Smooth muscle cell of the brain vasculature (primary cell): ENCODE measurements at regions not wholly inside any gene's neighbourhood (a gene's known extent, or its start where the extent isn't known, plus 50 kb on each side); places are given as distances from the start of the nearest gene placed in this dataset.
A peak's percentile ranks its signal among the peaks of the same experiment; 100 is the strongest.

Source experiments
- DNase-seq: peaks from one replicate; pipeline ENCODE4 v3.0.0-alpha.2; 2012; ENCODE audit warnings: low read depth, low spot score

DNA sequence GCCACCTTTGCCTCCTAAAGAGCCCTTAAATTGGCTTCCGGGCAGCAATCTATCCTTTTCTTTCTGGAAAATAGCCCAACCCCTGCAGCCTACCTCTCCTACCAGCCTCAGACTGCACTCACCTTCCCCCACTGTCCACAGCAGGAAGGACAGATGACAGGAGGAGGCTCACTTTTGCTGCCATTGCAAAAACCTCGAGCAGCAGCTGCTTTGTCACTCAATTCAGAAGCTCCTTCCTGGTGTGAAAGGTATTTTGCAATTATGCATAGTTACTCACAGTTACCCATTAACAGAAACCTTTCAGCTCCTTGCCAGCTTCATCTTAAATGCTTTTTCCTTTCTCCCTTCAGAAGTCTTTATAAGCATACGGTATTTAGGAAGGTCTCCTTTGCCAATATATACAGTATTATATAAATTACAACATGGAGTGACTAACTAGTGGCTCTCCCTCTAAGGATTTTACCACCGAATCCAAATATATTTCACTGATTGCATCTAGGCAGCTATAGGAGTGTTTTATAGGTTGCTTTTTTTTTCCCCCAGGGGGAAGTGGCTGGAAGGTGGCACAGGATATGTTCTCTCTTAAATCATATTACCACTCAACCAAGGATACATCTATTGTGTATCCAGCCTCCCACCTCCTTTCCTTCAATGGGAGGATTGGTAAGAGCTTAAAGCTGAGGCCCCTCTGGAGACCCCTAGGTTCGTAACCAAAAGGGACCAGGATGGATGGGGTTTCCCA, 142.1 kb upstream of the IPO9 start:
- DNase-seq: no peak

DNA sequence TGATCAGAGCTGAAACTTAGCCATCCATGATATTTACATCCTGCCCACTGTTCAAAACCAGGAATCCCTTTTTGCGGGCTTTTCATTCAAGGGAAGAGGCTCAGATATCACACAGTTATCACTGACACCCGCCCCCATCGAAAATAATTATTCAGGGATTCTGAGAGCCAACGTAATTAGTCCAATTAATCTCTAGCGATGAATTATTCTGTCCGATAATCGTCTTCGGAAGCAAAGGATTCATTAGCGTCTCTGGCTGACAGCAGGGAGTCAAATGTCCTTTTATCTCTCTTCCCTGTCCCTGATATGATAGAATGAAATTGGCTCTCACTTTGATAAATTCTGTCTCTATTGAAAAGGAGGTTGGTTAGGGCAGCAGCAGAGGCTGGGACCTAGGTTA, 140.4 kb upstream of the IPO9 start:
- DNase-seq: no peak

DNA sequence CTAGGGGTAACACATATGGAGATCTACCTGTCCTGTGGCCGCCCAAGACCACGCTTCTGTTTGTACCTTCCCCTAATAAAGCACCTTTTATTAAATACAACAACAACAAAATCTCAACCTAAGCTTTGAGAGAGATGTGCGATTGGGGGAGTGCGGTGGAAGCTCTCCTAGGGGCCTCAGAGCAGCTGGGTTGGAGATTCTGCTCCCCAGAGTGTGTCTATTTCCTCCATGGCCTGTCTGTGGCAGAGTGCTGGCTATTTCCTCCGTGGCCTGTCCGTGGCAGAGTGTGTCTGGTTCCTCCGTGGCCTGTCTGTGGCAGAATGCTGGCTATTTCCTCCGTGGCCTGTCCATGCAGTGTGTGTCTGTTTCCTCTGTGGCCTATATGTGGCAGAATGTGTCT, 139.3 kb upstream of the IPO9 start:
- no peak for DNase-seq

DNA sequence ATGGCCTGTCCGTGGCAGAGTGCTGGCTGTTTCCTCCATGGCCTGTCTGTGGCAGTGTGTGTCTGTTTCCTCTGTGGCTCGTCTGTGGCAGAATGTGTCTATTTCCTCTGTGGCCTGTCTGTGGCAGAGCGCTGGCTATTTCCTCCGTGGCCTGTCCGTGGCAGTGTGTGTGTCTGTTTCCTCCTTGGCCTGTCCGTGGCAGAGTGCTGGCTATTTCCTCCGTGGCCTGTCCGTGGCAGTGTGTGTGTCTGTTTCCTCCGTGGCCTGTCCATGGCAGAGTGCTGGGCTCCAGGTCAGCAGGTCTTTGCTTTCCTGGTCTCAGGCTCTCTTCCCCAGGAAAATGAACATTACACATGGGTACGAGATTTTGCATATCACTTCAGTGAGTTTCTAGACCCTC, 138.4 kb upstream of the IPO9 start:
- no peak for DNase-seq

DNA sequence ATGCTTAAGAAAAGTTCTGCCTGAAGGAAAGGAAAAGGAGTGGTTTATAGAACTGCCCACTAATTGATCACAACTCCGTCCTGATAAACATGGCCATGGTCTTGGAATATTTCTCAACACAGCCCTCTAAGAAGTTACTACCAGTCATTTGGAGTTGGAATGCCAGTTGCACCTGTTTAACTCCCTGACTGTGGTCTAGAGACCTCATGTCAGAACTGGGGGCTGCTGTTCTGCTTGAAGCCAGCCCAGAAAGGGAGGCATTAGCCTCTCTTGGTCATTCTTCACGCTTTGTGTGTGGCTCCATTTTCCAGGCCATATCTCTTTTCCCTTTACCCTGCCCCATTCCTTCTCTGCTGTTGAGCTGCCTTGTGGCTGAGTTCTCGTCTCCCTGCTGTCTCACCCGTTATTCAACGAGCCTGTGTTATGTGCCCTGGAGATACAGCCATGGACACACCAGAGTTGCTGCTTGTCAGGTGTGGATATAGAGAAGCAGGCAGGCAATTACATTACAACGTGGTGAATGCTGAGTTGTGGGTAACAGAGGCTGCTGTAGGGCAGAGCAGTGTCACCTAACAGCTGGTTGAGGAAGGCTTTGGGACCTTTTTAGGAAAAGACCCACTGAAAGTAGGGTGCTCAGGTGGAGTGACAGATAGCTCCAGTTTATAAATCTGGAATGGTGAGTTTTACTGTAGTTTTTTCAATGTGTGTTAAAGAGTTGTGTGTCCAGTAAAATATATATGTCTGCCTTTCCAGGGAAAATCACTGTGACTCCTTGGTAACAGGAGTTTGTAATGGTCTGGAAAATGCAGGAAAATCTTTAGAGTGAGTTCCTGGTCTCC, 137.0 kb upstream of the IPO9 start:
- DNase-seq: no peak

DNA sequence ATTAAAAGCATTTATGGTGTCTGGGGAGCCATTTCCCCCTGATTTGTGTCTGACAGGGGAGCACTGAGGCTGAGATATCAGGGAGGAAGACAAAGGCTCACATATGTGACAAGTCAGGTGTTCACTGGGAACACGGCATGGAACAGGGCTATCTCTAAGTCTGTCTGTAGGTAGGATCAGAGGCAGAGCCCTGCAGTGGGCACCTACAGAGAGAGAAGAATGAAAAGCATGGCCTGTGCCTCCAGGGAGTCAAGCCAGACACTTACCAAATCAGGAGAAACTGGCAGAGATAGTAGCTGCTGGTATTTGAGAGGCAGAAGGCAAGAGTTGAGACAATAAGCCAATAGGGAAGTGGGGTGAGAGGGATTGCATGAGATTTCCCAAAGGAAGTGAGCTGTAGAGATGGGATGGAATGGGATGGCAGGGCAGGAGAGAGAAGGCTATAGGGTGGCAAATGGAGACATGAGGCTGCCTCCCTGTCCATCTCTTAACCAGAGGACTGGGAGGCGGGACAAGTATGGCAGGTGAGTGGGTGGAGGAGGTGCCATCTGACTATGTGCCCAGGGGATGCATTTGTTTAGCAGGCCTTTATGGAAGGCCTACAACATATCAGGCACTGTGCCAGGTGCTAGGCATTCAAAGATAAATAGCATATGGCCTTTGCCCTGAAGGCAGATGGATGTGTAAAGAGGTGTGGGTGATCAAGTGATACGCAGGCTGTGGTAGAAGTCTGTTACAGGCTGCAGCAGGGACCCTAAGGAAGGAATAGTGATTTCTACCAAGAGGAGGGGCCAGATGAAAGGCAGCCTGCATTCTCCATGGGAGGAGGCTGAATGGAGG, 136.2 kb upstream of the IPO9 start:
- no peak for DNase-seq

DNA sequence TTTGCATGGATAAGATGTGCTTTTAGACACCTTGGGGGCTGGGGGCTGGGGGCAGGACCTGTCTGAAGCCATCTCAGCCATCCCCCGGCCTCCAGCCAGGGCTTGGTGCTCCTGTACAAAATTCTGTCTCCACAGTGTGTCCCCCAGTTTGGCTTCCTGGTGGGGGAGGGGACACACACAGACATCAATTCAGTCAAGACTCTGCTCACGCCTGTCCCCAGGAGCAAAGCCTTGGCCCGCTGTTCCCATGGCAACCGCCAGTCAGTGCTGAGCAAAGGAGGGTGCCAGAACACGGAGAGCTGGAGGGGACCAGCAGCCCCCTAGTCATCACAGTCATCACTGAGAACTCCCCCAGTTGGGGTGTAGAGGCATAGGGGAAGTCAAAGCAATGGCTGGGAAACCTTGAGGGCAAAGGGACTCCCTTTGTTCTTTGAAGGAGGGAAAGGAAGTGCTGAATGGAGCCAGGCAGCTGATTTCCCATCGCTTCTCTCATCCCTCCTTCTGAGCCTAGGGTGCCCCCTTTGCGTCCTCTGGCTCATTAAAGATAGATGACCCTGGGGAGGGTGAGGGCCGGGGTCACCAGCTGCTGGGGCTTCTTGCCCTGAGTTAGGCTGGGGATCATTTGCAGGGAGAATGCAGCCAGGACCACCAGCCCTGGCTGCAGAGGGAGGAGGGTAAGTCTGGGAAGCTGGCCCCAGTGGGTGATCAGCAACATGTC, 134.9 kb upstream of the IPO9 start:
- DNase-seq: no peak

DNA sequence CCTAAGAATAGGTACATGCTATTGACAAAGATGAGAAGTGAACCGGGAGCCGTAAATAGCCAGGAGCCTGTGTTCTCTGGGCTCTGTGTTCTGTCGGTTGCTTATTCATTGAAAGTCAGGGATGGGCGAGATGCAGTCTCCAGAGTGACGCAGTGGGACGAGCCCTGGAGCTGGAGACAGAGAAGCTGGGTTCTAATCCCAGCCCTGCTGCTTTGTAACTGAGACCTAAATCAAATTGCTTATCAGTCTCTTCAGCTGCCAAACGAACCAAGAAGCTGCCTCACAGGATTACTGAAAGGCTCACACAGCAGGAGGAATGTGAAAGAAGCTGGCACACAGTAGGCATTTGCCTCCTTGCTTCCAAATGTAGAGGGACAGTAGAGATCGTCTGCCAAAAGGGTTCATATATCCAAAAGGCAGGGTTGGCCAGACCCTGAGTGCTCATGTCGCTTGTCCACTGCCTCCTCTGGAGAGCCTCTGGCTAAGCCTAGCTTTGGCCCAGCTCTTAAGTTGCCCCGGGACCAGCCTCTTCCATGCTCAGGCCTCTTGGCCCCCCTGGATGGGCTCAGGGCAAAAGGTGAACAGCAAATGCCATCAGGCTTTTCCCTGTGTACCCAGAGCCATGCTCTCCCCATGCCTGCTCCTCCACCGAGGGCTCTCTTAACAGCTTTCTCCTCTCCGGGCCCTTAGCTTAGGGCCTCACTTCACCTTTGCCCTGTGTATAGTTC, 134.2 kb upstream of the IPO9 start:
- no peak for DNase-seq

DNA sequence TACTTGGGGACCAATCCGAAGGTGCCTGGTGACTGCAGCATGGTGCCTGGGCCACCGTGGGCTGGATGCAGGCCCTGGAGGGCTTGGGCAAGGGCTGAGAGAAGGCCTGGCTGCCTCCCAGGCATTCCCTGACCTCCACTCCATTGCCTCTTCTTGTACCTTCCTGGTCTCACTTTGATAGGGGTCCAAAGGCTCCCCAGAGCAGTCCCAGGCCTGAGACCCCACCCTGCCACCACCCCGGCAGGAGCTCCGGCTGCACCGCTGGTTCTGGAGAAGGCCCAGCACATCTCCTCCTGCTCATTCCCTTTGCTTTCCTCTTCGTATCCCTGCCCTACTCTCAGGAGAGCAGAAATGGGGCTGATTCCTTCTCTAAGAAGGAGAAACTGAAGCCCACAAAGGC, 133.3 kb upstream of the IPO9 start:
- no peak for DNase-seq

DNA sequence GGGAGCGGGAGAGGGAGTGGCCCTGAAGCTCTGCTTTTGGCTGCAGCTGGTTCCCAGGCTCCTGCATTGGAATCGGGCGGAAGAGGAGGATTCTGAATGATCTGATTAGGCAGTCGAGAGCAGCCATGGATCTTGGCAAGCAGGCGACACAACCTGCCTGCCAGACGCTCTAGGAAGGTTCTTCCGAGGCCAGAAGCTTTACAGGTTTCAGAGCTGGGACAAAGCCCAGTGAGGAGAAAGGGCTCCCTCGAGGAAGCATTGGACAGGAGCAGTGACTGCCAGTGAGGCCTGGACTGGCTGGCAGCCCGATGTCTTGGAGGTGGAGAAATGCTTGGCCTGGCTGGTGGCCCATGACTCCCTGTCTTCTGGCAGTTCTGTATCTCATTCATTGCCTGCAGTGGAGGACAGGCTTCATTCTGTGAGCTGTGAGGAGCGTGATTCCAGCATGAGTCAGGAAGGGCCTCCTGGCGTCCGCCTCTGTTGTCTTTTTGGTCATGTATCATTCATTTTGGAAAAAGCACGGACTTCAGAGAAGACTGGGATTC, 132.7 kb upstream of the IPO9 start:
- peak; percentile 80 for DNase-seq

DNA sequence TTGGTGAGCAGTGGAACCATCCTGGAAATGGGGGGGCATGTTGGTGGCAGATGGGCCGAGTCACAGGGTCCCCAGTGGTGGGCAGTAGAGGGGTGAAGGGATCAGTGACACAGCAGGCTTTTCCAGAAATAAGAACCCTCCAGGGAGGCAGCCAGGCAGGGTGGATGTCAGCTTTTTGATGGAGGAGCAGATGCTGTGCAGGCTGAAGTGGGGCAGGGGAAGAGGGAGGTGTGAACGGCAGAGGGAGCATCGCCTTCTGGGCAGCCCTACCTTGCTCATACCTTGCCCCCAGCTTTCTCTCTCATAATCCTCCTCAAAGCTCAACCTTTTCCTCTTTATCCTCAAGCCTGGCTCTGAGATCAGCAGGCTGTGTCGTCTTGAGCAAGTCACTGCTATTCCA, 131.8 kb upstream of the IPO9 start:
- no peak for DNase-seq

DNA sequence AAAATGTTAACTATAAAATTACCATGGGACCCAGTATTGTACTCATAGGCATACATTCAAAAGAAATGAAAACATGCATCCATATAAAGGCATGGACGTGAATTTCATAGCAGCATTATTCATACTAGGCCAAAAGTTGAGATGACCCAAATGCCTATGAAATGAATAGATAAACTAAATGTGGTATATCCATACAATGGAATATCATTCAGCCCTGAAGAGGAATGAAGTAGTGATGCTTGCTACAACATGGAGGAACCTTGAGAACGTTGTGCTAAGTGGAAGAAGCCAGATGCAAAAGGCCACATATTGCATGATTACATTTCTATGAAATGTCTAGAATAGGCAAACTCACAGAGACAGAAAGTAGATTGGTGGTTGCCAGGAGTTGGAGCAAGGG, 127.1 kb upstream of the IPO9 start:
- DNase-seq: no peak

DNA sequence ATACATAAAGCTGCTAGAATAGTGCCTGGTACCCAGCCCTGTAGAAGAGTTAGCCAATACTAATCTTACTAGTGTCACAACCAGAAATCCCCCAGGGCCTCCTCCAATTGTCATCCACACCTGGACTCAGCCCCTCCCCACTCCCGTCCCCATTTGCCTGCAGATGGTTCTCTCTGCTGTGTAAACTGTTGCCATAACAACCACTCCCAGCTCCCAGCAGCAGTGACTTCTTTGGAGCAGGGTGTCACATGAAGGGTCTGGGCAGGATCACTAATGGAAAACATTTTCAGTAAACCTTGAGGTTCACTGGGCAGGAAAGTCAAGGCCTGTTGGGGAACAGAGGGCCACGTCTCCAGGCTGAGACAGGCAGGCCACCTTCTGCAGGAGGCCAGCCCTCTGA, 126.0 kb upstream of the IPO9 start:
- no peak for DNase-seq

DNA sequence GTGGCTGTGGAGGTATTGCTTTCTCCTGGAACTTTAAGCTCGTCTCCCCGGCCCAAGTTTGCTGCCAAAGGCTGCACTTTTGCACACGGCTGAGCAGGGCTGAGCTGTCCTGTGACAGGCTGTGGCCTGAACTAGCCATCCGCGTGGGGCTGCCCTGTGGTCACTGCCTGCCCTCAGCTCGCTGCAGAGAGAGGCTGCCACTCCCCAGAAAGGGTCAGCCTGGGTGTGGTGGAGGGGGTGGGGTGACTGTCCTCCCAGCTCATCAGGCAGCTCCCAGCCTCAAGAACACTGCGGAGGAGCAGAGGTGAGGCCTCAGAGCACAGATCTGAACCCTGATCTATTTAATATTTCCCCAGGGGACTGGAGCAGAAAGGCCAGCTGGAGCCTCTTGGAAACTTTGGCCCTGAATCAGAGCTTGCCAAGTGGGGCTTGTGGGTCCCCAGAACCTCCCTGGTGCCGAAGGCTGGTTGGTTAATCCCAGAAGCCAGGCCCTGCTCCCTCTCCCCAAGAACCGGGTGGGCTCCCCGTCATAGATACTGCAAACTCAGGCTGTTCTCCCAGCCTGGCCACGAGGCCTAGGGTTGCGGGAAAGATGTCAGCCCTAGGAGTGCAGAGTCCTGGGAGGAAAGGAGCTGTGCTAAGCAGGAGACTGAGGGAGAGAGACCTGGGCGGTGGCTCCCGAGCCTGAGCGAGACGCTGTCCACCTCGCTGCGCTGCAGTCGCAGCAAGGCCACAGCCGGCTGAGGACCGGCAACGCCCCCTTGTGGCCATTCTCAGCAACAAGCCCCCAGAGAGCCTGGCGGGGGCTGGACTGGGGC, 125.1 kb upstream of the IPO9 start:
- peak; percentile 54 for DNase-seq

DNA sequence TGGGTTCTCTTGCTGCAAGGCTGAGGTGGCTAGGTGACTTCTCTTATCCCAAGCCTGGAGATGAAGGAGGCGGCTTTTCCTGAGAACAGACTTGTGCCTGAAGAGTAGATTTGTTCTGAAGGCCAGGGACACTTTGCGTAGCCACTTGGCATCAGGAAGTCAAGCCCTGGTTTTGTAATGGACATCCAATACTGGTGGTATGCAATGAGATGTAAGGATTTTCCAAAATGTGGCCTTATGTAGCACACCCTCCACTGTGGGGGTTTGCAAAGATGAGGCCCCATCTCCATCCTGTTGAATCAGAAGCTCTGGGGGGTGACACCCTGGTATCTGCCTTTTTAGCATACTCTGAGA, 124.5 kb upstream of the IPO9 start:
- DNase-seq: no peak

DNA sequence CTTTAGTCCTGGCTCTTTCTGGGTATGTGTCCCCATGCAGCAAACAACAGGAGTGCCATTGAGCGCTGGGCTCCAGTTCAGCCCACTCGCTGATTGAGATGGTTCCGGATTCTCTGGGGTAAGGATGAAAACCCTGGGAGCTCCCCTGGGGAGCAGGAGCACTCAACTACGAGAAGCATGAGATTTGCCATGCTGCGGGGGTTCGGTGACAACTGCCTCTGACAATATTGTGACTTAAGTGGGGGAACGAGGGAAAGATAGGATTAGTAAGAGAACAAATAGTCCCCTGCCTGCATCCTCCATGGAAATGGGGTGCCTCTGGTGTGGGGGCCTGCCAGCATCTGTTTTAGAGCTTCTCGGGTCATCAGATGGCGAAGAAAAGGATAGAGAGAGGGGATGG, 123.6 kb upstream of the IPO9 start:
- no peak for DNase-seq

DNA sequence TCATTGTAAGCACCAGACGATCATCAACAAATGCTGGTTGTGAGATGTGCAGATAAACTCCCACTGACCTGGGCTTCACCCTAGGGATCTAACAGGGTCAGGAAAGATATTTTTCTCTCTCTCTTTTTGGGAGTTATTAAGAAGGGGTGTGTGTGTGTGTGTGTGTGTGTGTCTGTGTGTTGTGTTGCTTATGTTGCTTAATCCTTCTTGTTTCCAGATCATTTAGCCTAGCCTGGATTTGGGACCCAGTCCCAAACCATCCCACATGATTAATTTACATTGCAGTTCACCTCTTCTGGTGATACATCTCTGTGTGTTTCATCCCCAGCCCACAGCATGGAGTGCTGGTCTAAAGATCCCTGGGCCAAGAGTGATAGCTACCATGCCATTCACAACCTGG, 122.8 kb upstream of the IPO9 start:
- DNase-seq: no peak

DNA sequence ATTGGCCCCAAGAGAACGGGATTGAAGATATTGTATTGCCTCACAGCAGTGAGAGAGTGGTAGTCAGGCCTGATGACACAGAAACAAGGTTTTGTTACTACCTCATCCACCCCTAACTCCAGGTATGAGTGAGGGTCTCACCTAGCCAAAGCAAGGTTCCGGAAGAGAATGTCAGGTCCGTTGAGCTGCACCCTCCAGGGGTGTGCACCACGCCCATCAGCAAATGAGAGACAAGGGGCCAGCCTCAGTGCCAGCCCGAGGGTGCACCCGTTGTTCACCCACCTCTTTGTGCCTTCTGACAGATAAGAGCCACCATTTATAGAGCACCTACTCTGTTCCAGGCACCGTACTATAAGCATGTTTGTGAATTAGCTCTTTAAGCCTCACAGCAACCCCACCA, 121.9 kb upstream of the IPO9 start:
- no peak for DNase-seq

DNA sequence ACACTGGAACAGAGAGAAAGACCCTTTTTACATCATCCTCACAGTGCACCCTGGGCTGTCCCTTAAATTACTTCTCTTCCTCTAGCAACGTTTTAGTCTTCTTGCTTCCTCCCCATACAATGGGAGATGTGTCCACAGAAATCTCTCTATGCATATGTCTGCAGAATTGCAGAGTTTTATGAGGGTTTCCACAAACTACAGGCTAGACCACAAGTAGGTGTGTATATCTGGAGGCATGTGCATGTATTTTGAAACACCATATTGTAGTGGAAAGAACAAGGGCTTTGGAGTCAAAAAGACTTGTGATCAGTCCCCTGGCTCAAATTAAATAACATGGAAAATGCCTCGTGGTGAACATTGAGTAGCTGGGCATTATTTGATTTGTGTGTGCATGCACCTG, 121.3 kb upstream of the IPO9 start:
- DNase-seq: no peak

DNA sequence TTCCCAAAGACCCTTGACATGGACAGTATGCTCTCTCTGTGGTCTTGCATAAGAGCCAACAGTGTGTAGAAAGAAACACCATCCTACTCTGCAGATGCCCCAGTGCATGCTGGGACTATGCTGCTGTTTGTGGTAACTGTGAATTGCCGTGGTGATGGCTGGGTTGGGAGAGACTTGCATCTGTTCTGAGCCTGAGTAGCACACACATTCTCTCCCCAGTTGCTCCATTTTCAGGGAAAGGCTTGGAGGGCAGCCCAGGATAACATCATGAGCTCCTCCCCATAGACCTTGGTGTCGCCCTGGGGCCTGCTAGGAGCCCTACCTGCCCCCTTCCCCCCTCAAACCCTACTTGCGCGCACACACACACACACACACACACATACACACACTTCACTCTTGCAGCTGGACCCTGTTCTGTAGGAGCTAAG, 120.9 kb upstream of the IPO9 start:
- no peak for DNase-seq
